ENCODE measurements at regions not wholly inside any gene's neighbourhood (a gene's known extent, or its start where the extent isn't known, plus 50 kb on each side); places are given as distances from the start of the nearest gene placed in this dataset.

GRCh38 chr1:24250791-24251190 is 63.7 kb upstream of the IFNLR1 start:
- TF ChIP-seq CTCF (IDR thresholded peaks at IDR 0.05): no peak
- TF ChIP-seq USF2 (IDR thresholded peaks at IDR 0.05): no peak
- TF ChIP-seq POLR2A (IDR thresholded peaks at IDR 0.05; ENCODE audit: low read length): no peak
- TF ChIP-seq EHMT2 (IDR thresholded peaks at IDR 0.05; ENCODE audit: low read depth): no peak
